OCI-LY1 (cell line): ENCODE measurements at regions not wholly inside any gene's neighbourhood (a gene's known extent, or its start where the extent isn't known, plus 50 kb on each side); places are given as distances from the start of the nearest gene placed in this dataset.

Experiments used
- EZH2 ChIP-seq: fragments of 200-600 bp; sonication (generic), shearing (Covaris generic); IDR thresholded peaks from 2 replicates; pipeline ENCODE4 v1.8.0; 2017; ENCODE audit warnings: borderline replicate concordance, mixed run types, mild to moderate bottlenecking, antibody characterized with exemption, low read length, moderate library complexity, mixed read lengths
- TF ChIP-seq, protein P1 (sequence below): fragments of 200-600 bp; sonication (generic), shearing (Covaris generic); IDR thresholded peaks from 2 replicates; pipeline ENCODE4 v1.5.1; 2017; ENCODE audit warnings: mild to moderate bottlenecking, antibody characterized with exemption, low read length, moderate library complexity, mixed read lengths

DNA sequence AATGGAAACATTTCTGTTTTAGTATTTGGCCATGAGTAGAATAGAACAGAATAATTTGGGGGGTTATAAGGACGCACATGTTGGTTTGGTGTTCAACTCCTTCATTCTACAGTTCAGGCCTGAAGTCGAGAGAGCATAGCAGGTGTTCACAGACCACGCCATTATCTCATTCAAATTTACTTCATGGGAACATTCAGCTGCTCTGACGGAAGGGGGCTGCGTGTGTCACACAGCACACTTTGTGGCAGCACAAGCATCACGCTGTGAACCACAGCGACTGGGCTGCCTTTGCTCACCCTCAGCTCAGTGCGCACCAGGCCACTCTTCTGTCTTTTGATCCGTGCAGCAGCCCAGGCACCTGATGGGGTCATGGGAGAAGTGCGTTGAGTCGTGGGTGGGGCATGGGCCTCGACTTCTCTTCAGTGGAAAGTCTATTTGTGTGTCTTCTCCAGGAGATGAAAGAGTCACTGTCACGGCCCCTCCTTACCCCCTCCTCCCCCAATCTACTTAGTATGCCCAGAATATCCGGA lies 348.6 kb upstream of the SALL3 start:
- TF ChIP-seq, protein P1, sequence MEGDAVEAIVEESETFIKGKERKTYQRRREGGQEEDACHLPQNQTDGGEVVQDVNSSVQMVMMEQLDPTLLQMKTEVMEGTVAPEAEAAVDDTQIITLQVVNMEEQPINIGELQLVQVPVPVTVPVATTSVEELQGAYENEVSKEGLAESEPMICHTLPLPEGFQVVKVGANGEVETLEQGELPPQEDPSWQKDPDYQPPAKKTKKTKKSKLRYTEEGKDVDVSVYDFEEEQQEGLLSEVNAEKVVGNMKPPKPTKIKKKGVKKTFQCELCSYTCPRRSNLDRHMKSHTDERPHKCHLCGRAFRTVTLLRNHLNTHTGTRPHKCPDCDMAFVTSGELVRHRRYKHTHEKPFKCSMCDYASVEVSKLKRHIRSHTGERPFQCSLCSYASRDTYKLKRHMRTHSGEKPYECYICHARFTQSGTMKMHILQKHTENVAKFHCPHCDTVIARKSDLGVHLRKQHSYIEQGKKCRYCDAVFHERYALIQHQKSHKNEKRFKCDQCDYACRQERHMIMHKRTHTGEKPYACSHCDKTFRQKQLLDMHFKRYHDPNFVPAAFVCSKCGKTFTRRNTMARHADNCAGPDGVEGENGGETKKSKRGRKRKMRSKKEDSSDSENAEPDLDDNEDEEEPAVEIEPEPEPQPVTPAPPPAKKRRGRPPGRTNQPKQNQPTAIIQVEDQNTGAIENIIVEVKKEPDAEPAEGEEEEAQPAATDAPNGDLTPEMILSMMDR, result no peak
- TF ChIP-seq EZH2, result no peak
